Uterus (tissue), 2 donors: ENCODE measurements at regions not wholly inside any gene's neighbourhood (a gene's known extent, or its start where the extent isn't known, plus 50 kb on each side); places are given as distances from the start of the nearest gene placed in this dataset.

Experiments used
- CTCF ChIP-seq, 4 experiments: fragments of 200-600 bp in 2 of 4; fragments of 450-650 bp in 2 of 4; sonication (generic) in 2 of 4; IDR thresholded peaks; one replicate each; pipeline ENCODE4 v1.5.1; 2016 to 2019; ENCODE audit warnings: antibody characterized with exemption in 4 of 4, mild to moderate bottlenecking in 2 of 4, moderate library complexity in 1 of 4
- POLR2A ChIP-seq, 2 donors: fragments of 450-650 bp; IDR thresholded peaks; one replicate each; pipeline ENCODE4 v1.6.1; 2016; ENCODE audit warnings: antibody characterized with exemption in 2 of 2, mild to moderate bottlenecking in 1 of 2, moderate library complexity in 1 of 2

GRCh38 chr12:115146453-115146852 is 462.5 kb upstream of the TBX3 start:
- TF ChIP-seq CTCF (IDR thresholded peaks at IDR 0.05), result no peak
- TF ChIP-seq POLR2A (IDR thresholded peaks at IDR 0.05), result no peak
